ENCODE measurements at regions not wholly inside any gene's neighbourhood (a gene's known extent, or its start where the extent isn't known, plus 50 kb on each side); places are given as distances from the start of the nearest gene placed in this dataset.
A peak's percentile ranks its signal among the peaks of the same experiment; 100 is the strongest.

DNA sequence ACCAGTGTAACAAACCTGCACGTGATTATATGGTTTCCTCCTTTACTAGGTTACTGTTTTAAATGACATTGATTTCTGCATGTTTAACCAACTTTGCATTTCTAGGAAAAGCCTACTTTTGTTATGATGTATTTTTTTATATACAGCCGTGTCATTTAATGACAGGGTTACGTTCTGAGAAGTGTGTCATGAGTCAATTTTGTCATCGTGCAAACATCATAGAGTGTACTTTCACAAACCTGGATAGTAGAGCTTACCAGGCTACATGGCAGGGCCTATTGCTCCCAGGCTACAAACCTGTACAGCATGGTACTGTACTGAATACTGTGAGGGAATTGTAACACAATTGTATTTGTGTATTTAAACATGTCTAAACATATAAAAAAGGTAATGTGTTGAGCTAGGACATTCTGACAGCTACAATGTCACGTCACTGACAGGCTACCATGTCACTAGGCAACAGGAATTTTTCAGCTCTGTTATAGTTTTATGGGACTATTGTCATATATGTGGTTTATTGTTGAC is 205.3 kb downstream of the PRL start:
- Histone ChIP-seq H3K36me3 (no peaks in the 10 kb centered on the region), H3K27me3 (no peaks in the 10 kb centered on the region), H3K4me3 (no peak overlapping the region), H3K27ac (no peak overlapping the region), H3K9me3 (no peaks in the 10 kb centered on the region), H3K4me1 (peaks cover 0 to 10% (median 0%) of the 10 kb centered on the region in 12 donors)
- intact Hi-C loops (cut with DNase I), result no loop called here
- WGBS, 4 donors, result 89 to 91% (median 90%) methylated on average over 5 of the region's 5 CpGs
- ATAC-seq (no peak), DNase-seq (no peak)
- no peak for TF ChIP-seq POLR2A (IDR thresholded peaks at IDR 0.05)
- TF ChIP-seq, protein P1, sequence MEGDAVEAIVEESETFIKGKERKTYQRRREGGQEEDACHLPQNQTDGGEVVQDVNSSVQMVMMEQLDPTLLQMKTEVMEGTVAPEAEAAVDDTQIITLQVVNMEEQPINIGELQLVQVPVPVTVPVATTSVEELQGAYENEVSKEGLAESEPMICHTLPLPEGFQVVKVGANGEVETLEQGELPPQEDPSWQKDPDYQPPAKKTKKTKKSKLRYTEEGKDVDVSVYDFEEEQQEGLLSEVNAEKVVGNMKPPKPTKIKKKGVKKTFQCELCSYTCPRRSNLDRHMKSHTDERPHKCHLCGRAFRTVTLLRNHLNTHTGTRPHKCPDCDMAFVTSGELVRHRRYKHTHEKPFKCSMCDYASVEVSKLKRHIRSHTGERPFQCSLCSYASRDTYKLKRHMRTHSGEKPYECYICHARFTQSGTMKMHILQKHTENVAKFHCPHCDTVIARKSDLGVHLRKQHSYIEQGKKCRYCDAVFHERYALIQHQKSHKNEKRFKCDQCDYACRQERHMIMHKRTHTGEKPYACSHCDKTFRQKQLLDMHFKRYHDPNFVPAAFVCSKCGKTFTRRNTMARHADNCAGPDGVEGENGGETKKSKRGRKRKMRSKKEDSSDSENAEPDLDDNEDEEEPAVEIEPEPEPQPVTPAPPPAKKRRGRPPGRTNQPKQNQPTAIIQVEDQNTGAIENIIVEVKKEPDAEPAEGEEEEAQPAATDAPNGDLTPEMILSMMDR (IDR thresholded peaks at IDR 0.05), result no peak

DNA sequence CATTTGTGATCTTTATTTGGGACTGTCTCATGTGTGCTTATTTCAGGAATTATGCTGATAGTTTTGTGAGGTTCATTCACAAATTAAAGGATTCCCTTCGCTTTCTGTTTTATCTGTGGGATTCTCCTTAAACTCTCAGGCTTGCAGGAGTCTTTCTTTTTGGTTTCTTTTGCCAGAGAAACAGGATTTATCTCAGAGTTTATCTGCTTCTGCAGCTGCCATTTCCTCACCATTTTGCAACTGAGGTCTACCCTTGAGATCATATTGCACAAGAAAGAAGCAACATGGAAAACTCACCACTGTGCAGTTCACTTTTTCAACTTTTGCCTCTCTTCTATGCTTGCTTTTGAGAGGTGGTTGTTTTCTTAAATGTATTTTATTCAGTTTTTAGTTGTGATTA is 201.0 kb downstream of the PRL start:
- intact Hi-C loops (cut with DNase I), result no loop called here
- H3K4me3 ChIP-seq, result no peak overlapping the region
- DNase-seq (no peak), ATAC-seq (peak in 1 of 4 donors; percentile 29)
- no peaks in the 10 kb centered on the region for H3K36me3 ChIP-seq
- peaks cover 0 to 10% (median 0%) of the 10 kb centered on the region in 12 donors for H3K4me1 ChIP-seq
- TF ChIP-seq, protein P1 (IDR thresholded peaks at IDR 0.05), result no peak
- TF ChIP-seq POLR2A (IDR thresholded peaks at IDR 0.05), result no peak
- H3K9me3 ChIP-seq, result no peaks in the 10 kb centered on the region
- WGBS, 4 donors, result 53 to 74% (median 67%) methylated on average over 1 of the region's 1 CpG
- no peaks in the 10 kb centered on the region for H3K27me3 ChIP-seq
- no peak overlapping the region for H3K27ac ChIP-seq

DNA sequence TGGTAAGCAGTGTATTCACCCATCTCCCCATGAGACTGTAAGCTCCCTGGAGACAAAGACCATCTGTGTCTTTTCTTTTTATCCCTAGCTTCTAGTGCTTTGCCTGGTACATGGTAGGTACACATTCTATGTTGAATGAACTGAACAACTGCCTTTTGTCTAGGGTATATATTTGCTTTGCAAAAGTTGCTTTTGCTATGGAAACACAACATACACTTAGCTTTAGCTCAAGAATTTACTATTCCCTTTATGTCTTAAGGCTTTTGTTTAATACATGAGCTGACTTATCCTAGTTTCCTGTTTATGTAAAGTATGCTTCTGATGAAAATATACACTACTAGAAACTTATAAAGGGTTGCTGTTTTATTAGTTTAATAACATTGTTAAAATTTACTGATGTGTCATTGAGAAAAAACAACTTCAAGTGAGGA is 198.2 kb downstream of the PRL start:
- Histone ChIP-seq H3K36me3 (no peaks in the 10 kb centered on the region), H3K4me1 (peaks cover 0 to 10% (median 0%) of the 10 kb centered on the region in 12 donors), H3K9me3 (no peaks in the 10 kb centered on the region), H3K4me3 (no peak overlapping the region), H3K27me3 (no peaks in the 10 kb centered on the region), H3K27ac (no peak overlapping the region)
- intact Hi-C loops (cut with DNase I), result no loop called here
- no peak for ATAC-seq
- DNase-seq, result no peak
- TF ChIP-seq, protein P1 (IDR thresholded peaks at IDR 0.05), result no peak
- no peak for TF ChIP-seq POLR2A (IDR thresholded peaks at IDR 0.05)

DNA sequence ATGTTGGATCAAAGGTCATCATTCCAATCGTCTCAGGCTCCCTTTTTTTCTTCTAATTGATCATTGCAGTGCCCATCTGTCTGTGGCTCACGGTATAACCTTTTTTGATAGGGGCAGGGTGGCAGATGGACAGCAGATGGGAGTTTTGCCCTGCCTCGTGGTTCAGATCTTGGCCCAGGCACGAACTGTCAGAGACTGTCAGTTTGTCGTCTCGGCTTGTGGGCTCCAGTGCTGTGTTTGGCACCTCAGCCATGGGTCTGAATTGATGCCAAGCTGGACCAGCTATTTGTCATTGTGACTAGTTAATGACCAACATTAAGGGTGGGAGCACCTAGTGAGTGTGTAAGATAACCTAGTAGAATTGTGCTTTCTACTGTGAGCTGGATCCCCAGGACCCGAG is 197.6 kb downstream of the PRL start:
- Histone ChIP-seq H3K36me3 (no peaks in the 10 kb centered on the region), H3K27ac (no peak overlapping the region), H3K9me3 (no peaks in the 10 kb centered on the region), H3K4me1 (peaks cover 0 to 10% (median 0%) of the 10 kb centered on the region in 12 donors), H3K4me3 (no peak overlapping the region), H3K27me3 (no peaks in the 10 kb centered on the region)
- TF ChIP-seq POLR2A (IDR thresholded peaks at IDR 0.05), result no peak
- TF ChIP-seq, protein P1 (IDR thresholded peaks at IDR 0.05), result no peak
- ATAC-seq (no peak), DNase-seq (no peak)
- WGBS, 4 donors, result 69 to 79% (median 71%) methylated on average over 6 to 7 of the region's 7 CpGs
- intact Hi-C loops (cut with DNase I), result no loop called here

Data from heart left ventricle (tissue), 16 donors.